PC-9 (cell line): ENCODE measurements at regions not wholly inside any gene's neighbourhood (a gene's known extent, or its start where the extent isn't known, plus 50 kb on each side); places are given as distances from the start of the nearest gene placed in this dataset.

Experiments used
- BruUV-seq: library from RNA; stranded (reverse); fragments of 400-500 nt; replicated peaks from 2 replicates; lab custom pipeline; 2021; lab: Mats Ljungman, UMichigan
- CTCF ChIA-PET: fragments of 300-600 bp; sonication (Branson Sonifier 250); formaldehyde crosslinking; loops from one replicate; lab custom pipeline; 2022; ENCODE audit warnings: antibody characterized with exemption; lab: Charles Lee
- POLR2A ChIA-PET: fragments of 300-600 bp; sonication (Branson Sonifier 250); formaldehyde crosslinking; loops from one replicate; lab custom pipeline; 2022; ENCODE audit warnings: antibody characterized with exemption; ENCODE audit not compliant: unreplicated experiment; lab: Charles Lee
- DNase-seq, 2 experiments: peaks; one replicate each; pipeline versions ENCODE4 v3.0.0 to v3.0.0-alpha.2; 2015 to 2022; ENCODE audit warnings: mixed read lengths in 1 of 2
- H2AFZ ChIP-seq: fragments of 200-600 bp; sonication (generic); 2 replicates; pipeline ENCODE4 v1.8.1; 2017; ENCODE audit warnings: antibody characterized with exemption
- H3F3A ChIP-seq: fragments of 200-600 bp; sonication (generic); 2 replicates; pipeline ENCODE4 v1.8.1; 2017; ENCODE audit warnings: antibody characterized with exemption, mild to moderate bottlenecking, low read depth; ENCODE audit not compliant: insufficient read depth
- H3K27ac ChIP-seq: fragments of 200-600 bp; sonication (generic); 2 replicates; pipeline ENCODE4 v1.6.1; 2016; ENCODE audit warnings: mixed run types
- H3K27me3 ChIP-seq: fragments of 200-600 bp; sonication (generic); 2 replicates; pipeline ENCODE4 v1.6.1; 2016; ENCODE audit warnings: low read depth, mixed run types; ENCODE audit not compliant: insufficient read depth
- H3K36me3 ChIP-seq: fragments of 200-600 bp; sonication (generic); 2 replicates; pipeline ENCODE4 v1.6.1; 2016; ENCODE audit warnings: low read depth, mixed run types
- H3K4me1 ChIP-seq: fragments of 200-600 bp; sonication (generic); replicated peaks from 2 replicates; pipeline ENCODE4 v1.6.1; 2016; ENCODE audit warnings: mixed run types; ENCODE audit not compliant: insufficient read depth
- H3K4me2 ChIP-seq: fragments of 200-600 bp; sonication (generic); 2 replicates; pipeline ENCODE4 v1.6.1; 2017; ENCODE audit warnings: mixed run types
- H3K4me3 ChIP-seq: fragments of 200-600 bp; sonication (generic); 2 replicates; pipeline ENCODE4 v1.6.1; 2016; ENCODE audit warnings: mixed run types
- H3K79me2 ChIP-seq: fragments of 200-600 bp; sonication (generic); 2 replicates; pipeline ENCODE4 v1.6.1; 2017; ENCODE audit warnings: low read depth, mixed run types
- H3K9me2 ChIP-seq: fragments of 200-600 bp; sonication (generic); 2 replicates; pipeline ENCODE4 v1.8.1; 2017; ENCODE audit warnings: mild to moderate bottlenecking; ENCODE audit not compliant: insufficient read depth
- H3K9me3 ChIP-seq: fragments of 200-600 bp; sonication (generic); 2 replicates; pipeline ENCODE4 v1.8.1; 2016; ENCODE audit warnings: low read depth; ENCODE audit not compliant: insufficient read depth
- H4K20me1 ChIP-seq: fragments of 200-600 bp; sonication (generic); 2 replicates; pipeline ENCODE4 v1.8.1; 2017; ENCODE audit not compliant: insufficient read depth
- CTCF ChIP-seq: fragments of 200-600 bp; sonication (generic); conservative IDR thresholded peaks from 2 replicates; pipeline ENCODE4 v1.6.1; 2017; ENCODE audit warnings: mixed run types, antibody characterized with exemption, mild to moderate bottlenecking, moderate library complexity
- EZH2 ChIP-seq: fragments of 200-600 bp; sonication (generic); IDR thresholded peaks from 2 replicates; pipeline ENCODE4 v1.8.0; 2017; ENCODE audit warnings: antibody characterized with exemption, low read depth
- intact Hi-C: fragments of 100-400 bp; cut with micrococcal nuclease; formaldehyde crosslinking; loops from one replicate; pipeline ENCODE4 v1.10.0; 2022; ENCODE audit not compliant: unreplicated experiment

DNA sequence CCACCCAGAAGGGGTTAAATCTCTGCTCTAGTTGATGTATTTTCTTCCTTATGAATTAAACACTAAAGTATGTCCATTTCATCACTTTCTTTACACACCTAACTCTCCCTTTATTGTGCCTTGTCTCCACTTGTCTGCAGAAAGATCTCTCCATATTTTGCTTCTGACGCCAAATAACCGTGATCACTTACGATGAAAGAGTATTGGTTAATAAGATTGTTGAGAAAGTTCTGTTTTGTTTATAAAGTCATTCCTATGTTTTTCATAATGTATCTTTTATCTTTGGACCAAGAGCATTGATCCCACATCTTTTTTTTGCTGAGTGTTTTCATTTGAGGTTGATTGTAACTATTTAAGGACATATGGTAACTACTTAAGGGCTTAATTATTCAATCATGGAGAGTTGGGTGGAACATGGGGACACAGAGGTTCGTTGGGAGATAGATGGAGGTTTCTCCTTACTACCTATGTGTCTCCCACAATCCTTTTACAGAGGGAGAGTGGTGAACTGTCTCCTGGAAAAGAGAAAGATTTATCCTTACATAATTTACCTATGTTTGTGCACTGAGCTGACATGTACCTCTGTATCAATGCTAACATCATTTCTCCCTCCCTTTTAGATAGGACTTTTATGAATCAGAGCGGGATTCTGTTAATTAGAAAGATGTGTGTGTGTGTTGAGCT is 120.7 kb upstream of the SLC38A2 start:
- Histone ChIP-seq H4K20me1 (no peaks in the 10 kb centered on the region), H2AFZ (no peak overlapping the region), H3K9me3 (no peaks in the 10 kb centered on the region), H3K79me2 (no peaks in the 10 kb centered on the region), H3K4me1 (peaks cover 47% of the 10 kb centered on the region), H3K36me3 (no peaks in the 10 kb centered on the region), H3K9me2 (no peaks in the 10 kb centered on the region), H3K27me3 (no peaks in the 10 kb centered on the region), H3K4me3 (peak overlapping the region; percentile 3; the same call in 1 of the 2 replicates), H3F3A (peaks cover 30% of the 10 kb centered on the region), H3K27ac (peak overlapping the region; percentile 81), H3K4me2 (peak overlapping the region; percentile 54)
- ChIA-PET POLR2A (interaction anchor here (0.6 kb wide), 1 partner anchor 111 kb away, joined by 5 read pairs; no protein-coding TSS in a partner anchor), CTCF (interaction anchor here (1.1 kb wide), 1 partner anchor 55 kb away, joined by 8 read pairs; no protein-coding TSS in a partner anchor)
- BruUV-seq: TSS peak; percentile 75
- TF ChIP-seq CTCF (no peak), EZH2 (no peak)
- intact Hi-C loops: loop anchor here (2.0 kb wide), 2 partner anchors 62 to 168 kb away; no protein-coding TSS in a partner anchor
- peak in 1 of 2 experiments; percentile 77 for DNase-seq

- no peaks in the 10 kb centered on the region for H3K9me2 ChIP-seq
- CTCF ChIA-PET: interaction anchor here (0.6 to 1.1 kb wide), 2 partner anchors 56 to 349 kb away, joined by 3 to 8 read pairs; no protein-coding TSS in a partner anchor
- H3K27me3 ChIP-seq: no peaks in the 10 kb centered on the region
- H3K4me1 ChIP-seq: peaks cover 47% of the 10 kb centered on the region
- peak overlapping the region; percentile 54 for H3K4me2 ChIP-seq
- no peaks in the 10 kb centered on the region for H3K9me3 ChIP-seq
- H2AFZ ChIP-seq: no peak overlapping the region; the same call in 1 of the 2 replicates
- peak; percentile 25 to 88 for DNase-seq
- H3F3A ChIP-seq: peaks cover 30% of the 10 kb centered on the region
- POLR2A ChIA-PET: interaction anchor here (0.6 to 1.0 kb wide), 2 partner anchors 36 to 110 kb away, joined by 5 read pairs; no protein-coding TSS in a partner anchor
- BruUV-seq: no TSS peak
- intact Hi-C loops: loop anchor here (1.0 to 2.0 kb wide), 3 partner anchors 37 to 168 kb away; no protein-coding TSS in a partner anchor
- no peaks in the 10 kb centered on the region for H4K20me1 ChIP-seq
- no peak for TF ChIP-seq CTCF
- TF ChIP-seq EZH2: no peak
- H3K4me3 ChIP-seq: peak overlapping the region; percentile 3; the same call in 1 of the 2 replicates
- H3K27ac ChIP-seq: peak overlapping the region; percentile 81
- no peaks in the 10 kb centered on the region for H3K79me2 ChIP-seq
- no peaks in the 10 kb centered on the region for H3K36me3 ChIP-seq
Measured at GRCh38 chr12:46492471-46493085, 120.0 kb upstream of the SLC38A2 start.

DNA sequence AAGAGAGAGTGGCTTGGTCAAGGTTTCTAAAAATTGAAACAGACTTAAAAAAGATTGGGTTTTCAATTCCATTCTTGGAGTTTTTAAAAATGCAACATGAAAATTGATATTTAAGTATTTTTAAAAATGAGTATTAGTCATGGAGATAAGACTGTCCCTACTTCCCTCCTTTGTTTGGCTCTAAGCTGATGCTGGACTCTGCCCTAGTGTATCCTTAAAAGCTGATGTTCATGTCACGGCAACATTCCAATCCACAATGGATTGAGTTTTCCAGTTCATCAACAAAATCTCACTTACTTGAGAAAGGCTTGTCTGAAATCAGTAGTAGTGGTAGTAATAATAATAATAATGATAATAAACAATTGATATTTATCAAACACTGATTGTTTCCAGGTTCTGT is 119.0 kb upstream of the SLC38A2 start:
- Histone ChIP-seq H3K27me3 (no peaks in the 10 kb centered on the region), H3K4me2 (peak overlapping the region; percentile 54; the same call in 1 of the 2 replicates), H3F3A (peaks cover 30% of the 10 kb centered on the region), H3K79me2 (no peaks in the 10 kb centered on the region), H4K20me1 (no peaks in the 10 kb centered on the region), H3K4me3 (no peak overlapping the region), H3K9me3 (no peaks in the 10 kb centered on the region), H3K27ac (peak overlapping the region; percentile 81), H2AFZ (no peak overlapping the region), H3K9me2 (no peaks in the 10 kb centered on the region), H3K36me3 (no peaks in the 10 kb centered on the region), H3K4me1 (peaks cover 47% of the 10 kb centered on the region)
- TF ChIP-seq EZH2 (no peak), CTCF (no peak)
- ChIA-PET POLR2A (interaction anchor here (0.5 to 1.0 kb wide), 2 partner anchors 35 to 36 kb away, joined by 5 to 8 read pairs; no protein-coding TSS in a partner anchor), CTCF (interaction anchor here (0.5 kb wide), 1 partner anchor 367 kb away, joined by 11 read pairs; no protein-coding TSS in a partner anchor)
- intact Hi-C loops: no loop called here
- BruUV-seq: no TSS peak
- DNase-seq: no peak
